ENCODE measurements at regions not wholly inside any gene's neighbourhood (a gene's known extent, or its start where the extent isn't known, plus 50 kb on each side); places are given as distances from the start of the nearest gene placed in this dataset.

- intact Hi-C loops (cut with micrococcal nuclease; ENCODE audit: unreplicated experiment), result no loop called here
- CTCF ChIA-PET, result no interaction called here
Observed at GRCh38 chr20:60341062-60341461, 382.8 kb downstream of the CDH26 start.

DNA sequence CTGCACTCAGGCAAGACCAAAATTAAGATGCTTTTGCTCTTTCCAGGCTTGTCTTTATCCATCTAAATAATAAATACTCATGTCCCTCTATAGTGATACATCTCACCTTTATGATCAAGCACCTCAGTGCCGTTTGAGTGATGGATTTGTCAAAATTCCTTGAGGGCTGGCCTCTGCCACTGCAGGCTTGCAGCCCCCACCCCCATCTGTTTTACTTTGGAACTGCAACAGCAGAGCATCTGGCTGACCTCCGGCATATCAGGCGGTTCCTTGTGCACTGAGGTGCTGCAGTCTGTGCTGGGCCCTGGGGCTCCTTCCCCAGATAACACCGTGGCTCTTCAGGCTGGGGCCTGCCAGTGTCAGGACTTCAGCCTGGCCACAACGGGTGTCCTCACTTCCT is 386.9 kb downstream of the CDH26 start:
- H3K4me1 ChIP-seq (ENCODE audit: control insufficient read depth, insufficient read depth, low read length), result no peaks in the 10 kb centered on the region
- no peak overlapping the region for H3K27ac ChIP-seq (ENCODE audit: low read length)
- in situ Hi-C loops (cut with HindIII; ENCODE audit: low pct_unique_long_range_greater_than_20kb, low sequenced_read_pairs), result no loop called here
- intact Hi-C loops (cut with micrococcal nuclease; ENCODE audit: unreplicated experiment), result no loop called here
- no peak for TF ChIP-seq TCF7L2 (IDR thresholded peaks at IDR 0.05; ENCODE audit: low read depth, low read length)
- no peak for TF ChIP-seq REST (IDR thresholded peaks at IDR 0.05; ENCODE audit: insufficient read depth in 1 of 2, low read depth in 2 of 2, low read length in 1 of 2)
- TF ChIP-seq CTCF (IDR thresholded peaks at IDR 0.05), result no peak
- no peak for ATAC-seq
- no peaks in the 10 kb centered on the region for H3K9me3 ChIP-seq (ENCODE audit: control insufficient read depth, insufficient read depth, low read depth, low read length)
- ChIA-PET CTCF (no interaction called here), POLR2A (no interaction called here)
- DNase-seq (ENCODE audit: low read depth, low spot score), result no peak
- no TSS peak for BruUV-seq (replicated peaks)
- no peaks in the 10 kb centered on the region for H3K27me3 ChIP-seq (ENCODE audit: control insufficient read depth, insufficient read depth, low read length)
- no peak overlapping the region for H3K4me3 ChIP-seq (ENCODE audit: low read depth in 2 of 2, low read length in 2 of 2)
- no peaks in the 10 kb centered on the region for H3K36me3 ChIP-seq (ENCODE audit: control insufficient read depth, insufficient read depth, low read length)

More at GRCh38 chr20:60341062-60341461, 382.8 kb downstream of the CDH26 start:
- Histone ChIP-seq H3K9me3 (ENCODE audit: control insufficient read depth, insufficient read depth, low read depth, low read length) (no peaks in the 10 kb centered on the region), H3K27me3 (ENCODE audit: control insufficient read depth, insufficient read depth, low read length) (peaks cover 2% of the 10 kb centered on the region; the same call in 1 of the 2 replicates), H3K4me1 (ENCODE audit: control insufficient read depth, insufficient read depth, low read length) (no peaks in the 10 kb centered on the region), H3K36me3 (ENCODE audit: control insufficient read depth, insufficient read depth, low read length) (no peaks in the 10 kb centered on the region), H3K4me3 (ENCODE audit: low read depth in 2 of 2, low read length in 2 of 2) (no peak overlapping the region), H3K27ac (ENCODE audit: low read length) (no peak overlapping the region)
- no TSS peak for BruUV-seq (replicated peaks)
- in situ Hi-C loops (cut with HindIII; ENCODE audit: low pct_unique_long_range_greater_than_20kb, low sequenced_read_pairs), result no loop called here
- DNase-seq (ENCODE audit: low read depth, low spot score) (no peak), ATAC-seq (no peak)
- TF ChIP-seq REST (IDR thresholded peaks at IDR 0.05; ENCODE audit: insufficient read depth in 1 of 2, low read depth in 2 of 2, low read length in 1 of 2), result no peak
- TF ChIP-seq POLR2AphosphoS5 (IDR thresholded peaks at IDR 0.05; ENCODE audit: low read depth, low read length), result no peak
- TF ChIP-seq SIN3A (IDR thresholded peaks at IDR 0.05; ENCODE audit: borderline replicate concordance, insufficient read depth, low read depth, low read length), result no peak
- TF ChIP-seq TCF7L2 (IDR thresholded peaks at IDR 0.05; ENCODE audit: low read depth, low read length), result no peak
- no peak for TF ChIP-seq CTCF (IDR thresholded peaks at IDR 0.05)
- POLR2A ChIA-PET, result no interaction called here

Measured in Panc1 (cell line).